Vagina (tissue), 2 donors: ENCODE measurements at regions not wholly inside any gene's neighbourhood (a gene's known extent, or its start where the extent isn't known, plus 50 kb on each side); places are given as distances from the start of the nearest gene placed in this dataset.

Experiments
- DNase-seq, 2 donors: peaks; one replicate each; pipeline ENCODE4 v3.0.0-alpha.2; 2017; ENCODE audit errors: extremely low spot score in 2 of 2
- H3K27ac ChIP-seq: fragments of 200-600 bp; sonication (generic); one replicate; pipeline ENCODE4 v1.5.1; 2019
- H3K27me3 ChIP-seq: fragments of 200-600 bp; sonication (generic); one replicate; pipeline ENCODE4 v1.5.1; 2019
- H3K36me3 ChIP-seq, 2 donors: fragments of 200-600 bp; sonication (generic); one replicate each; pipeline ENCODE4 v1.5.1; 2017 to 2019
- H3K4me1 ChIP-seq: fragments of 200-600 bp; sonication (generic); one replicate; pipeline ENCODE4 v1.5.1; 2019
- H3K4me3 ChIP-seq, 2 donors: fragments of 200-600 bp; sonication (generic); 1 replicate in 1 of 2; 2 replicates in 1 of 2; pipeline ENCODE4 v1.5.1; 2016 to 2019
- H3K9me3 ChIP-seq: fragments of 200-600 bp; sonication (generic); one replicate; pipeline ENCODE4 v1.5.1; 2019
- POLR2A ChIP-seq, 2 donors: fragments of 450-650 bp; IDR thresholded peaks; one replicate each; pipeline ENCODE4 v1.6.1; 2017; ENCODE audit warnings: antibody characterized with exemption in 2 of 2, mild to moderate bottlenecking in 2 of 2, moderate library complexity in 2 of 2
- POLR2AphosphoS5 ChIP-seq, 2 donors: sonication (generic); formaldehyde crosslinking; IDR thresholded peaks; one replicate each; pipeline ENCODE4 v1.9.0; 2017; ENCODE audit warnings: antibody characterized with exemption in 2 of 2, mild to moderate bottlenecking in 2 of 2, low read depth in 1 of 2; ENCODE audit not compliant: insufficient read depth in 1 of 2
- intact Hi-C: fragments of 100-400 bp; cut with DNase I; formaldehyde crosslinking; loops from one replicate; pipeline ENCODE4 v1.15.1; 2023
- TF ChIP-seq, protein P1 (sequence below), 3 experiments: fragments of 450-650 bp in 2 of 3; fragments of 200-600 bp in 1 of 3; sonication (generic) in 1 of 3; IDR thresholded peaks; one replicate each; pipeline ENCODE4 v1.5.1; 2017 to 2019; ENCODE audit warnings: antibody characterized with exemption in 3 of 3, mild to moderate bottlenecking in 2 of 3, moderate library complexity in 2 of 3

- H3K27ac ChIP-seq, result no peak overlapping the region
- H3K27me3 ChIP-seq, result no peaks in the 10 kb centered on the region
- H3K4me1 ChIP-seq, result peaks cover 20% of the 10 kb centered on the region
- intact Hi-C loops, result loop anchor here (5.0 kb wide), 1 partner anchor 1708 kb away; no protein-coding TSS in a partner anchor
- DNase-seq, result no peak
- no peaks in the 10 kb centered on the region for H3K36me3 ChIP-seq
- TF ChIP-seq POLR2AphosphoS5 (IDR thresholded peaks at IDR 0.05; ENCODE audit: insufficient read depth in 1 of 2, low read depth in 1 of 2) (no peak), POLR2A (IDR thresholded peaks at IDR 0.05) (no peak)
- TF ChIP-seq, protein P1, sequence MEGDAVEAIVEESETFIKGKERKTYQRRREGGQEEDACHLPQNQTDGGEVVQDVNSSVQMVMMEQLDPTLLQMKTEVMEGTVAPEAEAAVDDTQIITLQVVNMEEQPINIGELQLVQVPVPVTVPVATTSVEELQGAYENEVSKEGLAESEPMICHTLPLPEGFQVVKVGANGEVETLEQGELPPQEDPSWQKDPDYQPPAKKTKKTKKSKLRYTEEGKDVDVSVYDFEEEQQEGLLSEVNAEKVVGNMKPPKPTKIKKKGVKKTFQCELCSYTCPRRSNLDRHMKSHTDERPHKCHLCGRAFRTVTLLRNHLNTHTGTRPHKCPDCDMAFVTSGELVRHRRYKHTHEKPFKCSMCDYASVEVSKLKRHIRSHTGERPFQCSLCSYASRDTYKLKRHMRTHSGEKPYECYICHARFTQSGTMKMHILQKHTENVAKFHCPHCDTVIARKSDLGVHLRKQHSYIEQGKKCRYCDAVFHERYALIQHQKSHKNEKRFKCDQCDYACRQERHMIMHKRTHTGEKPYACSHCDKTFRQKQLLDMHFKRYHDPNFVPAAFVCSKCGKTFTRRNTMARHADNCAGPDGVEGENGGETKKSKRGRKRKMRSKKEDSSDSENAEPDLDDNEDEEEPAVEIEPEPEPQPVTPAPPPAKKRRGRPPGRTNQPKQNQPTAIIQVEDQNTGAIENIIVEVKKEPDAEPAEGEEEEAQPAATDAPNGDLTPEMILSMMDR (IDR thresholded peaks at IDR 0.05), result no peak
- H3K4me3 ChIP-seq, result no peak overlapping the region
- H3K9me3 ChIP-seq, result no peaks in the 10 kb centered on the region
These were observed 610.9 kb upstream of the CITED2 start for GRCh38 chr6:139985236-139985815.

DNA sequence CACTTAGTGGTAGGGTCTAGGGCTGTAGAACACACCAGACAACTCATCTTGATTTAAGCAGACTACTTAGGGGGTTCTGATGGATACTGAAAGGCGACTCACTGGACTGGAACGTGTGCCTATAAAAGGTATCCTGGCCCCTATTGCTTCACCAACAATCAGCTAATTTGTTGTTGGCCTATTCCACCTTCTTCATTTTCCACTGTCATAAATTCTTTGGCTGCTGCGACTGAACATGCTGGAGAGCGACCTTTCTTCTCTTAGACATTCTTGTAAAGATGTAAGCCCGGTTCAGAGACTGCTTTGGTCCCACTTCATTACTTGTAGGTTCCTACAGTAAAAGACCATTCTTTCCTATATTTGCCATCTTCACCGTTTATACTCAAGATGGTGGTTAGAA is 609.9 kb upstream of the CITED2 start:
- Histone ChIP-seq H3K9me3 (no peaks in the 10 kb centered on the region), H3K4me1 (peaks cover 20% of the 10 kb centered on the region), H3K36me3 (no peaks in the 10 kb centered on the region), H3K27me3 (no peaks in the 10 kb centered on the region), H3K27ac (peak overlapping the region; percentile 34), H3K4me3 (no peak overlapping the region)
- intact Hi-C loops, result no loop called here
- no peak for DNase-seq
- TF ChIP-seq POLR2AphosphoS5 (IDR thresholded peaks at IDR 0.05; ENCODE audit: insufficient read depth in 1 of 2, low read depth in 1 of 2) (no peak), POLR2A (IDR thresholded peaks at IDR 0.05) (no peak)
- TF ChIP-seq, protein P1 (IDR thresholded peaks at IDR 0.05), result no peak

GRCh38 chr6:139983555-139984276 is 609.3 kb upstream of the CITED2 start:
- peaks cover 20% of the 10 kb centered on the region for H3K4me1 ChIP-seq
- DNase-seq, result no peak
- no peak overlapping the region for H3K4me3 ChIP-seq
- H3K27ac ChIP-seq, result peak overlapping the region; percentile 39
- TF ChIP-seq POLR2AphosphoS5 (IDR thresholded peaks at IDR 0.05; ENCODE audit: insufficient read depth in 1 of 2, low read depth in 1 of 2) (peak in 1 of 2 donors; percentile 34), POLR2A (IDR thresholded peaks at IDR 0.05) (no peak)
- TF ChIP-seq, protein P1 (IDR thresholded peaks at IDR 0.05), result no peak
- H3K9me3 ChIP-seq, result no peaks in the 10 kb centered on the region
- intact Hi-C loops, result no loop called here
- H3K36me3 ChIP-seq, result no peaks in the 10 kb centered on the region
- H3K27me3 ChIP-seq, result no peaks in the 10 kb centered on the region

- intact Hi-C loops, result no loop called here
These were observed 608.3 kb upstream of the CITED2 start for GRCh38 chr6:139982652-139983295.

More at GRCh38 chr6:139982652-139983295, 608.3 kb upstream of the CITED2 start:
- DNase-seq, result no peak
- TF ChIP-seq POLR2A (IDR thresholded peaks at IDR 0.05), result no peak
- no peak for TF ChIP-seq POLR2AphosphoS5 (IDR thresholded peaks at IDR 0.05; ENCODE audit: insufficient read depth in 1 of 2, low read depth in 1 of 2)
- TF ChIP-seq, protein P1 (IDR thresholded peaks at IDR 0.05), result no peak
- Histone ChIP-seq H3K27me3 (no peaks in the 10 kb centered on the region), H3K36me3 (no peaks in the 10 kb centered on the region), H3K9me3 (no peaks in the 10 kb centered on the region), H3K4me1 (peaks cover 20% of the 10 kb centered on the region), H3K27ac (peak overlapping the region; percentile 56), H3K4me3 (no peak overlapping the region)
